Lower lobe of right lung (tissue), 2 donors: ENCODE measurements at regions not wholly inside any gene's neighbourhood (a gene's known extent, or its start where the extent isn't known, plus 50 kb on each side); places are given as distances from the start of the nearest gene placed in this dataset.

Experiments used
- ATAC-seq, 2 donors: fragments of 200-7000 bp; cut with Tn5 transposase; one replicate each; pipeline ENCODE4 v1.9.1; 2020 to 2022; ENCODE audit warnings: mild to moderate bottlenecking in 2 of 2, moderate library complexity in 2 of 2
- DNase-seq: peaks from one replicate; pipeline ENCODE4 v3.0.0-alpha.2; 2020
- H3K27ac ChIP-seq: fragments of 200-600 bp; one replicate; pipeline ENCODE4 v1.8.0; 2022
- H3K27me3 ChIP-seq: fragments of 200-600 bp; one replicate; pipeline ENCODE4 v1.8.0; 2022; ENCODE audit warnings: low read depth
- H3K36me3 ChIP-seq: fragments of 200-600 bp; one replicate; pipeline ENCODE4 v1.8.0; 2022; ENCODE audit warnings: mild to moderate bottlenecking
- H3K4me1 ChIP-seq: fragments of 200-600 bp; one replicate; pipeline ENCODE4 v1.8.0; 2022
- H3K4me3 ChIP-seq: fragments of 200-600 bp; one replicate; pipeline ENCODE4 v1.8.0; 2022; ENCODE audit warnings: mild to moderate bottlenecking
- H3K9me3 ChIP-seq: fragments of 200-600 bp; one replicate; pipeline ENCODE4 v1.8.0; 2022
- CTCF ChIP-seq: fragments of 200-600 bp; IDR thresholded peaks from one replicate; pipeline ENCODE4 v1.8.0; 2022; ENCODE audit warnings: antibody characterized with exemption, mild to moderate bottlenecking
- intact Hi-C: fragments of 100-400 bp; cut with DNase I; formaldehyde crosslinking; loops from one replicate; pipeline ENCODE4 v1.11.0; 2022
- donor health status: DM: no; HTN: yes; CAD: no; lungs with severe emphysema.

- Histone ChIP-seq H3K4me3 (no peak overlapping the region), H3K27me3 (no peaks in the 10 kb centered on the region), H3K9me3 (no peaks in the 10 kb centered on the region), H3K36me3 (no peaks in the 10 kb centered on the region), H3K4me1 (no peaks in the 10 kb centered on the region), H3K27ac (no peak overlapping the region)
- DNase-seq (no peak), ATAC-seq (no peak)
- TF ChIP-seq CTCF: no peak
- intact Hi-C loops: no loop called here
Observed at GRCh38 chr3:168973206-168973605, 690.3 kb downstream of the MECOM start.

- Histone ChIP-seq H3K27me3 (no peaks in the 10 kb centered on the region), H3K27ac (no peak overlapping the region), H3K9me3 (no peaks in the 10 kb centered on the region), H3K4me1 (no peaks in the 10 kb centered on the region), H3K4me3 (no peak overlapping the region), H3K36me3 (no peaks in the 10 kb centered on the region)
- intact Hi-C loops: no loop called here
- DNase-seq (no peak), ATAC-seq (no peak)
- no peak for TF ChIP-seq CTCF
Observed at GRCh38 chr3:168968609-168969008, 694.9 kb downstream of the MECOM start.

GRCh38 chr3:168964736-168965135 is 698.8 kb downstream of the MECOM start:
- Histone ChIP-seq H3K36me3 (no peaks in the 10 kb centered on the region), H3K9me3 (no peaks in the 10 kb centered on the region), H3K27me3 (no peaks in the 10 kb centered on the region), H3K4me1 (no peaks in the 10 kb centered on the region), H3K27ac (no peak overlapping the region), H3K4me3 (no peak overlapping the region)
- intact Hi-C loops: no loop called here
- ATAC-seq: no peak
- no peak for TF ChIP-seq CTCF
- DNase-seq: no peak

GRCh38 chr3:168961271-168961670 is 702.2 kb downstream of the MECOM start:
- Histone ChIP-seq H3K36me3 (no peaks in the 10 kb centered on the region), H3K27me3 (no peaks in the 10 kb centered on the region), H3K27ac (no peak overlapping the region), H3K4me1 (no peaks in the 10 kb centered on the region), H3K9me3 (no peaks in the 10 kb centered on the region), H3K4me3 (no peak overlapping the region)
- DNase-seq: no peak
- no peak for ATAC-seq
- intact Hi-C loops: no loop called here
- no peak for TF ChIP-seq CTCF

GRCh38 chr3:168959731-168960130 is 703.8 kb downstream of the MECOM start:
- no peaks in the 10 kb centered on the region for H3K9me3 ChIP-seq
- no peak overlapping the region for H3K27ac ChIP-seq
- ATAC-seq (no peak), DNase-seq (no peak)
- no peaks in the 10 kb centered on the region for H3K36me3 ChIP-seq
- no peak for TF ChIP-seq CTCF
- H3K4me3 ChIP-seq: no peak overlapping the region
- intact Hi-C loops: no loop called here
- no peaks in the 10 kb centered on the region for H3K27me3 ChIP-seq
- no peaks in the 10 kb centered on the region for H3K4me1 ChIP-seq

GRCh38 chr3:168958466-168958865 is 705.0 kb downstream of the MECOM start:
- H3K36me3 ChIP-seq: no peaks in the 10 kb centered on the region
- no peak for DNase-seq
- no peak overlapping the region for H3K27ac ChIP-seq
- no peaks in the 10 kb centered on the region for H3K9me3 ChIP-seq
- H3K27me3 ChIP-seq: no peaks in the 10 kb centered on the region
- no peak overlapping the region for H3K4me3 ChIP-seq
- ATAC-seq: no peak
- no peak for TF ChIP-seq CTCF
- intact Hi-C loops: no loop called here
- H3K4me1 ChIP-seq: no peaks in the 10 kb centered on the region
